ENCODE measurements at regions not wholly inside any gene's neighbourhood (a gene's known extent, or its start where the extent isn't known, plus 50 kb on each side); places are given as distances from the start of the nearest gene placed in this dataset.
"Not testable (repeated sequence)": the region's sequence is repeated elsewhere in the genome, so short reads cannot be mapped to it uniquely, and the experiment has no call there.

DNA sequence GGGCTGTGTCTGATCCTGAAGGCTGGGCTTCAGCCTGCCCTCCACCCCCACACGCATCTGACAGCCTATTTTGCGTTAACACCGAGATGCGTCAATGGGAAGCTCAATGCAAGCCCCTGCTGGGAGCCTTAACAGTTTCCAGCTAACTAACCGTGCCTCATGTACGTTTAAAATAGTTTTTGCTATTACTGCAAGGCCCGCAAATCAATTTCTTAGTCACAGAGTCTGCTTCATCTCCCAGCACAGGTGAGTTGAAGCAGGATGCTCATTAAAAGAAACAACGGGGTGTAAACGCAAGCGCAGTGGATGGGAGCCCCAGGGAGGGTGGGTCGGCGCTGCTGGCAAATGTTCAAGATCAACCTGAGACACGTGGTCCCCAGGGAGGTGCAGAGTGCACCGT lies 142.8 kb upstream of the PHACTR3 start:
- DNase-seq (ENCODE audit: low read depth), result no peak

DNA sequence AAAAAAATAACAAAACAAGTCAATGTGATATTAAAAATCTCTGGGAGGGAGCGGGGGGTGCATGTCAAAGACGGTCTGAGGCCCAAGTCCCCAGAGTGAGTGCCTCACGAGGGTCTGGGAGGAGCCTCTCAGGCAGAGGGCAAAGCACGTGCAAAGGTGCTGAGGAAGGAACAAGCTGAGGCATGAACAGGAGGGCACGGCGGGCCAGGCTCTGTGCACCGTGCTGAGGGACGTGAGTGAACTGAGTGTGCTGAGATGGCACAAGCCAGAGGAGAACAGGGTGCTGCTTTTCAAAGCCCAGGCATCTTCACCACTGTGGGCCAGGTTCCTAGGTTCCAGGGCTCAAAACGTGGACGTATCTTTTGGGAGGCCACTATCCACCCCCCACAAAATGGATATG lies 142.1 kb upstream of the PHACTR3 start:
- no peak for DNase-seq (ENCODE audit: low read depth)

DNA sequence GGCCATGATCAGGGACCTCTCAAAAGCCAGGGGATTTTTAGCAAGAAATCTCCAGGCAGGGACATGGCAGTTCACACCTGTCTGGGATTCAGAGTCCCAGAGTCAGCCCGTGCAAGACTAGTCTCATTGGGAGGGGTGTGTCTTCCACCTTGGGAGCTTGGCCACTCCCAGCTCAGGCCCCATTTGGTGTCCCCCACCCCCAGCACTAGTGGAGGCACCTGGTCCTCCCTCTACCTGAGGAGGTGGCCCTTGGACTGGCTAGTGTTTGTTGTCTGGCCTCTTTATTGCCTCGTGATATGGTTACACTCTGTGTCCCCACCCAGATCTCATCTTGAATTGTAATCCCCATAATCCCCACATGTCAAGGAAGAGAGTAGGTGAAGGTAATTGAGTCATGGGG lies 140.8 kb upstream of the PHACTR3 start:
- DNase-seq (ENCODE audit: low read depth), result no peak

DNA sequence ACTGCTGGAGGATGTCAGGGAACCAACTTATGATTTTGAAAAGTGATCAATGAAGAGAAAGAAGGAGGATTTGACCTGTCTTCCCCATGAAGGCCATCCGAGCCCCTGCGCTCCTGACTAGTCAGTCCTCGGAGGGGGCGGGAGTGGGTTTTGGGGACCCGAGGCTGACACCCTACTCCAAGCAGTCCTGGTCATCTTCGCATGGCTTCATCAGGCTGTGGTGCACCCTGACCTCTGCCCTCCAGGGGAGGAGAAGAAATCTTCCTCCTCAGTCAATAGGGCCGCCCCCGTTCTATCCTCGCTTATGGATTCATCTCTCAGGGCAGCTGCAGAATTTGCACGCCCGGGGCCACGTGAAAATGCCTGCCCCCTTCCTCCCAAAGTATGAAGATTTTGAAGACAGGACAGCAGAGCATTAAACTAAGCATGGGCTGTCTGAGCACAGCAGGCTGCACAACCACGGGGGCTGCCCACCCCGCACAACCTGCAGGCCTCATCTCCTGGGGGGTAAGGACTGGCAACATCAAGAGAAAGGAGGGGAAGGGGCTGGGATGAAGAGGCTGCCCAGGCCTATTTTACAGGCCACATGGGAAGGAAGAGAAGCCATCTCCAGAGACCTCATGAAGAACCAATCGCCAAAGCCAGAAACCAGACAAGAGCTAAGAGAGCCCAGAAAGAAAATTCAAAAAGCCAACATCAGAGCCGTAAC lies 138.1 kb upstream of the PHACTR3 start:
- no peak for DNase-seq (ENCODE audit: low read depth)

DNA sequence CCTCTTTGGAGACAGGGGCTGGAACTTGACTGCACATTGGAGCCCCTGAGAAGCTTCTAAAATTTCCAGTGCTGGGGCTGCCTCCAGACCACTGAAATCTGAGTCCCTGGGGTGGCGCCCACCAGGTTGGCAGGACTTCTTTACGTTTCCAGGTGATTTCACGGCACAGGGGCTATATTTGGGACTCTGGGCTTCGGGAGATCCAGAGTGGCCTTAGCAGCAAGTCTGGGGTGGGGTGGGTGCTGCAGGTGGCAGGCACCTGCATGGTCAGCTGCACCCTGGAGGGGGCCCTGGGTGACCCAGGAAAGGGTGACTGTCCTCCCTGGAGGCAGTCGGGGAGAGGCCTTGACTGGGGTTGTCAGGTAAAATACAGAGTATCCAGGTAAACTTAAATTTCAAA lies 135.5 kb upstream of the PHACTR3 start:
- DNase-seq (ENCODE audit: low read depth), result no peak

DNA sequence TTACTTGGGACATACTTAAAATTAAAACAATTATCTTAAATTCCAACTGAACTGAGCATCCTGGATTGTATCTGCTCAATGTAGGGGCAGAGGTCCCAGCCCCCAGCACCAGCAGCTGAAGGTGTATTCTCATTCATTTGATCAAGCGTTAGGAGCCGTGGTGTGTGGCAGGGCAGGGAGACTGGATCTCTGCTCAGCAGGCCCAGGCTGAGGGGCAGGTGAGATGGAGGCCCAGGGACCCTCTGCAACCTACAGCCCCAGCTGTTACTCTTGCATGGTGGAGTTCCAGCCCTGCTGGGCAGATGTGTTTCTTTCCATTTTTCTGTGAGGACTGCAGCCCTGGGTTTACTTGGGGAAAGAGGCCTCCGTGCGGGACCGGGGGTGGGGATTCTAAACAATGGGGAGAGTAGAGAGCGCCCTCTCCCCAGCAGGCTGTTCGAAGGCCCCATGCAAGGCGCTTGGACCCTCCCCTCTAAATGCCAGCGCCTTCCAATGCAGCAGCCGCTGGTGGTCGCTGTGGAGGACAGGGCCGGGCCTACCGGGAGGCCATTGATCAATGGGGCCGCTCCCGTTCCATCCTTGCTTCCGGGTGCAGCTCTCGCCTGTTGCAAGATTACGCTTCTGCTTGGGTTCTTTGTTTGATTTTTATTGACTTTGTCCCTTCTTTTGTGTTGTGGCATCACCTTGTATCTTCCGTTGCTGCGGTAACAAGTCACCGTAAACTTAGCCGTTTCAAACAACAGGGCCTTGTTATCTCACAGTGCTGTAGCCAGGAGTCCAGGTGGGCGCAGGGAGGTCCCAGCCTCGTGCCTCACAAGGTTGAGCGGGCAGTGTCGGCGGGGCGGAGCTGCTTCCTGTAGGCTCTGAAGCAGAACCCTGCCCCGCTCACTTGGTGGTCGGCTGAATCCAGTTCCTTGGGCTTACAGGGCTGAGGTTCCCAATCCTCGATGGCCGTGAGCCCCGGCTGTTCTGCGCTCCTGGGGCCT lies 134.8 kb upstream of the PHACTR3 start:
- no peak for DNase-seq (ENCODE audit: low read depth)

DNA sequence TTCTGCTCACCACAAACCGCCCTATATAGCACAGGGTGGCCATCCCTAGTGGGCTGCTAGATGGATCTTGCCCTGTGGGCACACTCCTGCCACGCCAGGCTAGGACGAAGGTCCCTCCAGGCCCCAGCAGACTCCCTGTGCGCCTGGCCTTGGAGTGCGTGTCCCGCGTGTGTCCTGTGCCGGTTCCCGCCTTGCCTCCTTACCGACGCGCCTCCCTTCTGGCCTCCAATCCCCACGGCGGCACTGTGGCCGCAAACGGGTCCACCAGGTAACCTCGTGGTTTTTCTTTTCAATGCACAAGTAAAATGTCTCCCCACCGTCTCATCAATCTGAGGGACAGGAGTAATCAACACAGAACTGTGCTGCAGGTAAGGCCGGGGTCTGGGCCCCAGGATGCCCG lies 133.8 kb upstream of the PHACTR3 start:
- no peak for DNase-seq (ENCODE audit: low read depth)

DNA sequence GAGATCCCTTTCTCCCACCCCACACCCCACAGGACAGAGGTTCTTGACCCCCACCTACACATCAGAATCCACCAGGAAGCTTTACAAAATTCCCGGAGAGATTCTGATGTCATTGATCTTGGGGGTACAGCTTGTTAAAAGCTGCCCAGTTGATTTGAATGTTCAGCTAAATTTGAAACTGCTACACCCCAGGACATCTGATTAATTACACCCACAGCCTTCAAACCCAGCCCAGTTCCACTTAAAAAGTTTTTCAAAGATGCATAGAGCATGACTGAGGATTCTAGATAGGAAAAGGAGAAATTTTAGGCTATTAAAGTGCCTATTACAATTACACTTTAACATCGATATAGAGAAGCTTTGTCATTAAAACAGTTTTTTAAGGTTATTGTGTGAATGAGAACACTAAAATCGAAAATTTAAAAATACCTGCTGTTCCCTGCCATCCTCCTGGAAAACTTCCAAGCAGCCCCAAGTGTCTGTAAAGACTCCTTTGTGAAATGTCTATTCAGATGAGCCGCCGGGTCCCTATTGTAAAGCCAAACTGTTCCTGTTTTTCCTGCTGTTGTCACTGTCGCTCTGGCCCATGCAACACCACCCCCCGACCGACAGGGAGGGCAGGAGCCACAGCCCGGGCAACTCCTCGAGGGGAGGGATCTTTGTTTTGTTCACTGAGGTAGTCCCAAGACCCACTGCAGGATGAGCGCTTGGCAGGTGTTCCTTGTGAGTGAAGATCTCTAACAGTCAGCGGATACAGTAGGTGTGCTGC lies 132.5 kb upstream of the PHACTR3 start:
- no peak for DNase-seq (ENCODE audit: low read depth)

DNA sequence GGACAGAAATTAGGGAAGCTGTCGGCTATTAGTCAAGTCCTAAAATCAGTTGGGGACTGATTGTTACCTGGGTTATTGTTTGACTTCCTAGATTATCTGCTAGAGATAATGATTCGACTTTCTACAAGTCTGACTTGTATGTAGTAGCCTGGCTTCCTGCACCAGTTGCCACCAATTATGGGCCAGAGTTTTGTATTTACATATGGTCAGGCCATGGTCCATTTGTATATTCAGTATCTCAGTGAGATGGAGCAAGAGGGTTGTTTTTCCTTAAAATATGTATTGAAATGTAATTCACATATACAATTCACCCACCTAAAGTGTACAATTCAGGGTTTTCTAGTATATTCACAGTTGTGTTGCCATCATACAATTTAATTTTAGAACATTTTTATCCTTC lies 130.6 kb upstream of the PHACTR3 start:
- no peak for DNase-seq (ENCODE audit: low read depth)

DNA sequence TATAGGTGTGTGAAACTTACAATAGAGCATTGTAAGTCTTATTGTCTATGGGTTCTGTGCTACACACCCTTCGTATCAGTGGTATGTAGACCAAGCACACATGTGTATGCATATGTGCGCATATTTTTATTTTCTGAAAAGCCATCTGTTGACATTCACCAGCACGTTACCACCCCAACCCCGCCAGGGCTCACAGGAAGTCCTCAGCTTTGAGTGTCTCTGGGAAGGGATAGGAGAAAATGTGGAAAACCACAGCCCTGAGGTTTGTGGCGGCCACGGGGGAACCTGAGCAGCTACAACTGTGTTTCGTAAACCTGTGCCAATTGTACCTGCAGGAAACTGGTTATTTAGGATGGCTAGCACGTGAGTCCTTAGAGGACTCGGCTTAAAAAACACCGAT lies 123.3 kb upstream of the PHACTR3 start:
- DNase-seq (ENCODE audit: low read depth), result no peak

DNA sequence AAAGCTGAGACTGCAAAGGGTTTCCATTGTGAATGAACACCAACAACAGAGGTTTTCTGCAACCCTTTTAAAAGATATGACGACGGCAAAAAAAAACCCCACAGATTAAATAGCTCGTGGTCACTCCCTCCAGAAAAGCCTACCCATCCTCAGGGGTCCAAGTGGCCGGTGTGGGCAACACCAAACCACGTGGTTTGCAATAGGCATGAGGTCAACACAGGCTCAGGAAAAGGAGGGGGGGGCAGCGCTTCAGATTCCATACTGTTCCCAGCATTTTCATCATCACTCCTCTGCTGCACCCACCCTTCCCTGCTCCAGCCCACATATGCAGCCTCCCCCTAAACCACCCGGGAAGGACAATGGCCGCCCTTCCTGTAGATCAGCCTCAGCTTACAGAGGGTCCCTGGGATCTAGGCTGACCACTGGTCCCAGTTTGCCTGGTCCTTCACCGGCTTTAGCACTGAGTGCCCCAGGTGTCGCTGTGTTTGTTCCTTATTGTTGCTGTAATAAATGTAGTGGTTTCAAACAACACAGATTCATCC lies 122.8 kb upstream of the PHACTR3 start:
- DNase-seq (ENCODE audit: low read depth), result no peak

DNA sequence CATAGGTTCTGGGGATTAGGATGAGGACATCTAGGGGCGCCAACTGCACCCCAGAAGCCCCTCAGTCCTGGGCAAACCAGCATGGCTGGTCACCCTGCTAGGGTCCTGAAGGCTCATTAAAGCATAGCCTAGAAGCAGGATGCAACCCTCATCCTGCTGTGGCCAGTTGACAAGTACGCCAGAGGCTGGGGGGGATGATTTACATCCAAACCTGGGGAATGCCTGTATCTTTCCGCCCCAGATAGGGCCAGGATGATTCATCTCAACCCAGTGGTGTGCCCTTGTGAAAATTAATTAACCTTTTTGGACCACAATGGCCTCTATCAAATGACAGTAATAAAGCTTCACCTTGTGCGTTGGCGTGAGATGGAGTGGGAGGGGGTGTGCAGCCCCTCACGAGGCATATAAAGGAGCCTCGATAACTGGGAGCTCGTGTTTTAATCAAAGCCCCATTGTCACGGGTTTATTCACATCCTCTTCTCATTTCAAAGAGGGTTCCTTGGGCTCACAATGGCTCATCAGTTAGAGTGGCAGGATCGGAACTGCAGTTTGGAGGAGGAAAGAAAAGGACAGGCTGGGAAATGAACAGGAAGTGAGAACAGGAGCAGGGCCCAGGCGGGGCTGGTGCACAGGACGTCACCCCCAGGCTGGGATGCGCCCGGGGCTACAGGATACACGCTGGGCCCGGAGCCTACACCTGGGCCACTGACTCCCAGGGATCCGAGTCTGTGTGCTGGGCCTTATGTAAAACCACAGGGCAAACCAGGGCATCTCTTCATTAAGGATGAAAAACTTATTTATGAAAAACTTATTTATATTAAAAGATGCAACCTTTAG lies 121.8 kb upstream of the PHACTR3 start:
- DNase-seq (ENCODE audit: low read depth), result no peak

DNA sequence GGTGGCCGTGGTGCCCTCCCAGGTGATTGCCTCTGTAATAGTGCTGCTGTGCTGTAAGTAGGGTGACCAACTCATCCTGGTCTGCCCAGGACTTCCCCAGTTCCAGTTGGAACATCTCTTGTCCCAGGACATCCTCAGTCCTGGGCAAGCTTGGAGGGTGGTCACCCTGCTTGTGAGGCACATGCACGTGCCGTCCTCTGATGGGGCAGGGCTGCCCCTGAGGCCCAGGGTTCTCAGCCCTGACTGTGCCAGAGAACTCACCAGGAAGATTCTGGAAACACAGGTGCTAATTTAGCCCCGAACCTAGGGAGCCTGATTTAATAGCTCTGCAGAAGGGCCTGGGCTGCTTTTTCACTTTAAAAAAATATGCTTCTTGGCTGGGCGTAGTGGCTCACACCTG lies 120.9 kb upstream of the PHACTR3 start:
- no peak for DNase-seq (ENCODE audit: low read depth)

DNA sequence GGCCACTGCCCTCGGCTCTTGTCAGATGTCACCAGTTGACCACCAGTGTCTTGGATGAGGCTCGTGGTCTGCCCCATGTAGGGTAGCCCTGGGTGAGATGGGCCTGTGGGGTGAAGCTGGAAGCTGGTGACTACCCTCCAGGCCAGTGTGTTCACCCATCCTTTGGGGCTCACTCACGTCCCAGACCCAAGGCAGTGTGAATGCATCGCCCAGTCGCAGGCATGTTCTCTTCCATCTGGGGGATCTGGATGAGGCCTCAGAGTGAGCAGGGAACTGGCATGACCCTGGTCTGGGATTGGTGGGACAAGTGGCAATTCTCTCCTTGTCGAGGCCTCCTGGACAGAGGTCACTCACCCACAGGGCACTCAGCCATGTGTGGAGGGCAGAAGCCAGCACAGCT lies 120.1 kb upstream of the PHACTR3 start:
- no peak for DNase-seq (ENCODE audit: low read depth)

DNA sequence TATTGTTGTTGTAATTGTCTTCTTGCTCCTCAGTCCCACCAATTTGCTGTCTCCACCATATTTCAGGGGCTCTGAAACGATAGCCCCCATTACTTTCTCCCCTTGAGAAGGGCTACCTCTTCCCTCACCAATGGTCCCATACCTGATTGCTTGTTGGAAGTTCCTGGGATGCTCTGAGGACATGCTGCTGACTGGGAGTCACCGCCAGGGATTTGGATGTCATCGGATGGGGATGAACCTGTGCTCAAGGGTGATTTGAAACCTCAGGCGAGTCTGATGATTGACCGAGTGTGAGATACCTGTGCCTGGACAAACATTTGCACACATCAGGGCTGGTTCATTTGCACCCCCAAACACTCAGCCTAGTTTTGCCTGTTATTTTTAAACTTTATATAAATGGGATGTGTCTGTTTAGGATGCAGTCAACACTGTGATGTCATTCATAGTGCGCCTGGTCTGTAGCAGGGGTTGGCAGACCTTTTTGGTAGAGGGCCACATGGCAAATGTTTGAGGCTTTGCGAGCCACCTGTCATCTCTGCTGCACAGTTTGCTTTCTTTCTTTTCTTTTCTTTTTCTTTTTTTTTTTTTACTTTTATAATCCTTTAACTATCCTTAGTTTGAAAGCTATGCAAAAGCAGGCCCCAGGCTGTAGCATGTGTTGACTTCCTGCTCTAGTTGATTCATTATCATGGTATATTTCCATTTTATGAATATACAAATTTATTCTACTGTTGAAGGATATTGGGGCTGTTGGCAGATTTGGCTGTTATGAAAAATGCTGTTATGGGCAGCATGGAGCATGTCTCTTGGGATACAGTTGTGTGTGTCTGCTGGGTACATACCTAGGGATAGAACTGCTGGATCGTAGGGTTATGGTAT lies 118.5 kb upstream of the PHACTR3 start:
- no peak for DNase-seq (ENCODE audit: low read depth)

DNA sequence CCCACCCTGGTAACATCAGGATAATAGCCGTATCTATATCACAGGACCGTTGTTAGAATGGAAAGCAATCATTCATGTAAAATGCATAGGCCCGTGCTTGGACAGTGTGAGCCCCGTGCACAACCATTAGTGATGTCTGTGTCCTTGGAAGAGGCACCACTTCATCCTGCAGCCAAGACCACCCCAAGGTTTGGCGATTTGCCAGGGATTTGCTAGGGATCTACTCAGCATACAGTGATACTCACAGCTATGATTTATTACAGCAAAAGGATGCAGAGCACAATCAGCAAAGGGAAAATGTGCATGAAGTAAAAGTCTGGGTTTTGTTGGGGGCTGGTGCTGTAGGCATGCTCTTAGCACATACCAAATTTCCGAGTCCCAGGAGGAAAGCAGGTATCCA lies 115.9 kb upstream of the PHACTR3 start:
- DNase-seq (ENCODE audit: low read depth), result not testable (repeated sequence)

DNA sequence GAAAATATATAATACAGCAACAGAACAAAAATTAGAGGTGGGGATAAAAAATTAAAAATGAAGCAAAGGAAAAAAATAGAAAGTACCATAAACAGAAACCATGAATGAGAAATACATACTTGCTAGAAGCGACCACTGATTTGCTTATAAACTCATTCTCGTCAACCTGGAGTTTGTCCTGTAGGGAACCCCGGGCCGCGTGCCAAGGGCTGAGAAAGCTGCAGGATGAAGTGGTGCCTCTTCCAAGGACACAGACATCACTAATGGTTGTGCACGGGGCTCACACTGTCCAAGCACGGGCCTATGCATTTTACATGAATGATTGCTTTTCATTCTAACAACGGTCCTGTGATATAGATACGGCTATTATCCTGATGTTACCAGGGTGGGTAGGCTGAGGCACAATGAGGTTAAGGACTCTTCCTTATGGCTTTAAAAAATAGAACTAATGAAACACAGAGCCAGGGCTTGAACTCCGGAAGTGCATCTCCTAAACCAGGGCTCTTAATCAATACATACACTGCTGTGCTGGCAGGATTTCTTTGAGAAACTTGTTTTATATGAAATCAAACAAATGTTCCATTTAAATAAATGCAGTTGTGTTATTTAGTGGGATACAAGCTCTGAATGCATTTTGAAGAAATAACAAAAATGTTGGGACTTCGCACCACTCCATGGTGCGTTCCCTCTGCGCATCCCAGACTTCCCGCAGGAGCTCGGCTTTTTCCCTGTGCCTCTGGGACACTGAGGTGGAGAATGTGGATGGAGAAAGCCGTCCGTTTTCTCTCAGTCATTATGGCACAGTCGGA lies 113.9 kb upstream of the PHACTR3 start:
- DNase-seq (ENCODE audit: low read depth), result not testable (repeated sequence)

DNA sequence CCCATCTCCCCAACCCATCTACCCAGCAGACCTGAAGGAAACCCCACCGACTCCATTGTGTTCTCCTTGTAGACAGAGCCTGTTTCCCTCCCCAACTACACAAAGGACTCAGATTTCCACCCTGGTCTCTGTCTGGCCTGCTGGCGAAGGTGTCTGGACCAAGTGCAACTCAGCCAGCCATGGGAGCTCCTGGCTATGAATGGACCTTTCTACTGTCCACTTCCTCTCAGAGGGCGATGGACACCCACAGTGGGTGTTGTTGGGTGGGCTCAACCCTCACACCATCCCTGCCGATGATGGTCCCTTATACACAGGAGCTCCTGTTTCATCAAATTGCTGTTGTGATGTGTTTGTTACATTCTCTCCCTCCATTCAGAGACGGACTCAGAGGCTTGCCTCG lies 112.5 kb upstream of the PHACTR3 start:
- DNase-seq (ENCODE audit: low read depth), result no peak

DNA sequence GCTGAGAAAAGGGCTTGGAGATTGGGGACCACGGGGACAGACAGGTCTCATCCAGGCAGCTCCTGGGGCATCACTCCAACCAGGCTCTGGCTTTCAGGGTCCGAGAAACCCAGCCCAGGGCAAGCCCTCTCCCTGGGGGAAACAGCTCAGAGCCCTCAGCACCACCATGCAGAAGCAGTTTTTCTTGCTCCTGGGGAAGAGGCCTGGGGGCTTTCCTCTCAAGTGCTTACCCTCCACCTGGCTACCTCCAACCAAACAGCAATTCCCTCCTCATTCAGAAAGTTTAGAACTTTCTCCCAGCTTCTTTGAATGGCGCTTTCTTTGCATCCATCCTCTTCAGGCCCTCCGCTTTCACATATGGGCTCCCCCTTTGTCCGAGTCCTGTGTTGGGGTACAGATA lies 110.4 kb upstream of the PHACTR3 start:
- no peak for DNase-seq (ENCODE audit: low read depth)

DNA sequence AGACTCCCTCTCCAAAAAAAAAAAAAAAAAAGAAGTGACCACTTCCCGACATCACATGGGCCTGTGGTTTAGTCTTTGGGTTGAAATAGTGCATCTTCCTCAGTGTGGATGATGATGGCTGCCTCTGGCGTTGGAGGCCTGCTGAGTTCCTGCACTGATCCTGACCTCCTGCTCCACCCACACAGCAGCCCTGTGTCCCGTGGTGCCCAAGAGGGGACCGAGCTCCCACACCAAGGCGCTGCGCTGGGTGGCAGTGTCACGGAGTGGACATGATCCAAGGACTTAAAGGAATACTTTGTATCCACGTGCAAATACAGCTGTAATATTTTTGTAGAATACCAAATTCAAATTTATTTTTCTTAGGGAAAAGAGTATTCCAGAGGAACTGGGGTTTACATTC lies 109.2 kb upstream of the PHACTR3 start:
- no peak for DNase-seq (ENCODE audit: low read depth)
